GM19025 (cell line): ENCODE measurements at regions not wholly inside any gene's neighbourhood (a gene's known extent, or its start where the extent isn't known, plus 50 kb on each side); places are given as distances from the start of the nearest gene placed in this dataset.
"Not testable (repeated sequence)": the region's sequence is repeated elsewhere in the genome, so short reads cannot be mapped to it uniquely, and the experiment has no call there.

Experiments used
- ATAC-seq: cut with Tn5 transposase; IDR thresholded peaks from one replicate; pipeline ENCODE4 v1.9.1; 2021; ENCODE audit warnings: mild to moderate bottlenecking, low read depth, moderate library complexity; ENCODE audit not compliant: unreplicated experiment

DNA sequence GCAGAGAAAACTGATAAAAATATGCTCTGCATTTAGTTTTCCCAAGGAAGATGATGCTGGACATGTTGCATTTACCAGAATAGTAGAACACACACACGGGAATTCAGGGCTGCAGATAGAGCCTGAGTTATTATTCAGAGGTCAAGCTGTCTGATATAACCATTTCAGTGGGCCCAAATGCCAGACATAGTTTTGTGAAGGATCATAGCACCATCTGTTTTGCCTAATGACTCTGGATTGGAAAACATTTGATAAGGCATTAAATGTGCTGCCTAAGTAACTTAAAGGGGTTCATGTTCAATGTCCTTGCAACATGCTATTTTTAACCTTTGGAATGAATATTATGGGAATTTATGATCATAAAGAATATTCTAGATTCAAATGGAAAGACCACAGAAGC is 666.2 kb downstream of the PRIM2 start:
- not testable (repeated sequence) for ATAC-seq

- ATAC-seq: not testable (repeated sequence)
These were observed 667.1 kb downstream of the PRIM2 start for GRCh38 chr6:57984575-57984974.

GRCh38 chr6:57985734-57986133 is 668.3 kb downstream of the PRIM2 start:
- not testable (repeated sequence) for ATAC-seq

GRCh38 chr6:57986584-57986983 is 669.2 kb downstream of the PRIM2 start:
- peak; percentile 98 for ATAC-seq

DNA sequence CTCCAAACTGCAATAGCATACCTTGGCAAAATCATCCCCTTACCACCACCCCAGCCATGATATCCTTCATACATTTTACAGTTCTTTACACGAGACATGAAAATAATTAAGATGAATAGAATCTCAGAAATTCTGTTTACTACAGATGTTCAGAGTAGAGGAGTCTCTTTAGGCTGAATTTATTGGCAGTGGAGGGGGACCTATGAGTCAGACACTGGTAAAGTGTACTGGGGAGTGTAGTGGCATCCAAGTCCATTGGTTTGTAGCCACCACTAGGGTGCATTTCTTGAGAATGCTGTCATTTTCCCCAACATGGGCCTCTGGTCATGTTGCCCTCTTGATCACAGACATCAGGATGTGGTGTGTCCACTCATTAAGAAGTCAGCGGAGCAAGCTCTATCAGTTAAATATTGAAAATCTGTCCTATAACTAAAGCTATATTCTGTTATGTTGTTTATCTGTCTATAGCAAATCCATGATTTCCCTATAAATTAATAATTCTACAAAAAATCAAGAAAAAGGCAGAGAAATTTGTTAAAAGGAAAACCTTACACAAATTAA is 672.2 kb downstream of the PRIM2 start:
- not testable (repeated sequence) for ATAC-seq

- not testable (repeated sequence) for ATAC-seq
These were observed 681.6 kb downstream of the PRIM2 start for GRCh38 chr6:57998858-57999619.

DNA sequence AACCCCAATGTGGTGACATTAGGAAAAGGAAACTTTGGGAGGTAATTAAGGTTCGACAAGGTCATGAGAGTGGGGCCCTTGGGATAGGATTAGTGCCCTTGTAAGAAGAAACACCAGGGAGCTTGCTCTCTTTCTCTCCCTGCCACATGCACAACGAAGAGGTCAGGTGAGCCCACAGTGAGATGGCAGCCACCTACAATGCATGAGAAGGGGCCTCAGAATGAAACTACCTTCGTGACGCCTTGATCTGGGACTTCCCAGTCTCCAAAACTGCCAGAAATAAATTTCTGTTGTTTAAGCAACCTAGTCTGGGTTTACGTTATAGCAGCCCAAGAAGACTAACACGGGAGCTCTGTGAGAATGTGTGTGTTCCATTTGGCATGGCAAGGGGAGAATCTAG is 682.8 kb downstream of the PRIM2 start:
- ATAC-seq: not testable (repeated sequence)

- ATAC-seq: not testable (repeated sequence)
These were observed 686.2 kb downstream of the PRIM2 start for GRCh38 chr6:58003417-58004167.

DNA sequence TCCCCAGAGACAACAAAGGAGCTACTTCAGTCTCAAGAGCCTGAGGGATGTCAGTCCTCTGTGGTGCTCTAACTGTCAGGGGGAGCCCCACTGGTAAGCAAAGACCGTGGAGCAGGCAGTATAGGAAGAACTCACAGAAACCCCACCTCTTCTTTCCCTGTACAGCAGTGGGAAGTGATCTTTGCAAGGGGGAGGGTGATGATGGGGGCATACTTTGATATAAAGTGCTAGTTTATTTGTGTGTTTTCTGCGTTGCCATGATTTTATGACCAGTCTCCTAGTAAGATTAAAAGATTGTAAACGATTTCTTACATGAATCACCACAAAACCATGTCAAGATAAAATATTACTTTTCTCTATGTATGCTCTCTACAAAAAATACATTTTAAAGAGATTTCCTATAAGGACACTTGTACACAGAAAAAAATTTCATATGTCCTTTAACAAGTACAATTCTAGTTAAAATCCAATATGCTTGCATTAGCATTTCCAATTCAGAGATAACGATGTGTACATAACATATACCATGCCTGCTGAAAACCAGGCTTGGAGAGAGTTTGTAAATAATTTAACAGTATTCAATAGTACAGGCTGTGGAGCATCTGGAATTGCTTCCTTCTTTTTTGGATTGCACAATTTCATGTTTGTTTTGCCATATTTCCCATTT is 690.0 kb downstream of the PRIM2 start:
- not testable (repeated sequence) for ATAC-seq

DNA sequence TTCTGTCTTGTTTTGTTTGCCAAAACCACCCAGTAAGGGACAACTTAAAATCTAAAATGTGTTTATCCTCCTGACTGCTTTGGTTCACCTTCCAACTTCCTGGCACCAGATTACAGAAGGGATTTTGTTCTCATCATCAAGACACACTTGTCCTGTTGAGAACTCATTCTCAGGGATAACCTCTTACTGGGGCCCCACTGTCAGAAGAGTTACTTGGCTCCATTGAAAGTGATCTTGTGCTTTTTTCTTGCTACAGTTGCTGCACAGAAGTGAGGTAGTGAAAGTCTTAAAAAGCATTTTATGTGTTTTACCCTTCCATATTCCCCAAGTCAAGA is 690.5 kb downstream of the PRIM2 start:
- not testable (repeated sequence) for ATAC-seq

DNA sequence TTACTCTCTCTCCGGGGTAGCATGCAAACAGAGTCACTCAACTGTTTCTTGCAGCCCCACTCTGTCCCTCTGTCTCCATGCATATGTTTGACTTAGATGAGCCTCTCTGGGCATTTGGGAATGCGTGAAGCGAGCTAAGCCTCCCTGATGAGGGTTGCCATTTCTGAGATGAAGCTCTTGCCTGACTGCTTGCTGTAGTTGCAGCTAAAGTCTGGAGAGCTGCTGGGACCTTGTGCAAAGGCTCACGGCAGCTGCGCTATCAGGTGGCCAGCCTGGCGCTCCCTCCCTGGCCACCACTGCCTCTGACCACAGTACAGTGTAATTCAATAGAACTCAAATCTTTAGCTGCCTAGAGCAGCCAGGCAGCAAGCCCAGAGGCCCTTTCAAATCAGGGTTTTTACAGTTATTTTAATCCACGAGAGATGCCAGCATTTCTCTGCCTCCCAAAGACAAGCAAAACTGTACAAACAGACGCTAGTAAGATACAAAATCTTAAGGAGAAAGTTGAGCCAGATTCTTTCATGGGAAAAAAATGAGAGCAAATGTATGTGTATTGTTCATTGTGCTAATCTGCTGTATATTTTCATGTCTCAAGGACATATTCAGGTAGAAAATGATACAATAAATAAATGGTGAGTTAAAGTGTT is 694.6 kb downstream of the PRIM2 start:
- ATAC-seq: not testable (repeated sequence)

- ATAC-seq: not testable (repeated sequence)
These were observed 699.2 kb downstream of the PRIM2 start for GRCh38 chr6:58016614-58017013.

DNA sequence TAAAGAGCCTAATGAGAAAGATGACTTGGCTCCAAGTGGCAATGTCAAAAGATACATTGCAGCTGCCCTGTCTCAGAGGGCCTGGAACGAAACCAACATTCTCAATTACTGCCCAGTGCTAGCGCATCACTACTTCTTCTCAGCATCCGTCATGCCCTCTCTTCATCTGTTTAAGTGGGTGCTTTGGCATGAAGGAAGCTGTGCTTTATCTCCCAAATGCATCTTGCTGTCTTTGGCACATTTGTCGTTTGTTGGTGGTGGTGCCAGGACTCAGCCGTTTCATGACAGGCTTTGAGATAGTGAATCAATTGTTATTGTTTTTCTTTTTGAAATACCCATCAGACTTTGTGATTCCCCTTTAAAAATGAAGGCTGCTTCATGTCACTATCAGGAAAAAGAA is 710.8 kb downstream of the PRIM2 start:
- ATAC-seq: not testable (repeated sequence)

DNA sequence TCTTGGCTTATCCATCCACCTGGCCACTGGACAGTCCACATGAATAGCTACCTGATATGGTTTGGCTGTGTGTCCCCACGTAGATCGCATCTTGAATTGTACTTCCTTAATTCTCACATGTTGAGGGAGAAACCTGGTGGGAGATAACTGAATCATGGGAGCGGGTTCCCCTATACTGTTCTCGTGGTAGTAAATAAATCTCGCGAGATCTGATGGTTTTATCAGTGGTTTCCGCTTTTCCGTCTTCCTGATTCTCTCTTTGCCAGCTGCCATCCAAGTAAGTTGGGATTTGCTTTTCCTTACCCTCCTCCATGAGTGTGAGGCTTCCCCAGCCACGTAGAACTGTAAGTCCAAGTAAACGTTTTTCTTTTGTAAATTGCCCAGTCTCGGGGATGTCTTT is 720.8 kb downstream of the PRIM2 start:
- not testable (repeated sequence) for ATAC-seq

DNA sequence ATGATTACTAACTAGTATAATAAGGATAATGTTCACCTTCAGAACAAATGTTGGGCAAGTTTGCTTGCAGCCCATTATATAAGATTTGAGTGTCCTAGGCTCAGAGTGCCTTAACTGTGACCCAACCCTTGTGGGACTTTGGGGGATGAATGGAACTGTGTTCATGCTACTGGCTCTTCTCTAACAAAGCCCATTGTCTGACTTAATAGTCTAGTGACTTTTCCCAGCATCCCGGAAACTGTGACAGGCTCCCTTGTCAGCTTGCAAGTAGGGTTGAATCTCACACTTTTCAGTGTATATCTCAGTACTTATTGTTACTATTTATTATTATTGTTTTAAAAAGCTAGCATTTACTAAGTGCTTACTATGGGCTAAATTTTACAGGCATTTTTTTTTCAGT is 729.2 kb downstream of the PRIM2 start:
- ATAC-seq: not testable (repeated sequence)

- ATAC-seq: not testable (repeated sequence)
These were observed 730.0 kb downstream of the PRIM2 start for GRCh38 chr6:58047389-58047788.

DNA sequence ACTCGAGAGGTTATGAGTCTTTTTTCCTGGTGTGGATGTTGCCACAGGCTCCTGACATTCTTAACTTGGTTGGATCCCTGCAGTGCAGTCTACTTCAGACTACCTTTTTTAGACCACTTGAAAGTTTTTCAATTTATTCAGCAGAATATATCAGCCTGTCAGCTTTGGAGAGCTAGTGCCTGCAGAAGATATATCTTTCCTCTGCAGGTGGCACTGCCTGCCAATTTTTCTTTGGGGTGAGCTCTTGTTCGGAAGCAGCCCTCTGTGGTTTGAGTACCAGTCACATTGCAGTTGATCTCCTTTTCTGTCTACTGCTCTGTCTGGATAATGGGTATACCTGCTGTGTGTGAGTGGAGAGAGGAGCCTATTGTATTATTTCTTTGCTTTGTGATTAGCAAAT is 730.4 kb downstream of the PRIM2 start:
- ATAC-seq: not testable (repeated sequence)

DNA sequence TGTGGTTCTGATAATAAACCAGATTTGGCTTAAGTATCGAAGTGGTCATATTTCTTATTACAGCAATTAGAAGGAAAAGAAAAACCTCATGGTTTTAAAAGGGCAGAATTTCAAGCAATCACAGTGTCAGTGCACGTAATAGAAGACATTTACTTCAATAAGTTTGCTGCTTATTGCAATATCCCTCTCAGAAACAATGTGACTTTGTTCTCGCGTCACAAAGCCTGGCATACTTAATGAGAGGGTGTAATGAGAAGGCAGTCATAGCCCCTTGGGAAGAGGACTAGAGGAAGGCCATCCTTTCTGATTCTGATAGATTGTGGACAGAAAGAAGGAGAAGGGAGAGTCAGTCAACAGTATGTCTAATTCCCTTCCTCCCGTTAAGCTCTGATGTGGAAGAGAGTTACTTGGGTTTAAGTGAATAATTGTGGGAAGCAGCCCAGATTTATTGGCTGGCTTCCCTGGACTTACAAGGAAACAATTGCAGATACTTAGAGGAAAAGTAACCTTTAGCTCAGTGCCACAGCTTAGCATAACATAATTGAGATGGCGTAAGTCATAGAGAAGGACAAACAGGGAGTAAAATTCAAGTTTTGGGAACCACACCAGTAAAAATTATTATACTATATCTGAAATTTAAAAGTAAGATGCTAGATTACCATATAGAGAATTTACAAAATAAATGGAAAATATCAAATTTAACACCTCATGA is 738.2 kb downstream of the PRIM2 start:
- not testable (repeated sequence) for ATAC-seq

DNA sequence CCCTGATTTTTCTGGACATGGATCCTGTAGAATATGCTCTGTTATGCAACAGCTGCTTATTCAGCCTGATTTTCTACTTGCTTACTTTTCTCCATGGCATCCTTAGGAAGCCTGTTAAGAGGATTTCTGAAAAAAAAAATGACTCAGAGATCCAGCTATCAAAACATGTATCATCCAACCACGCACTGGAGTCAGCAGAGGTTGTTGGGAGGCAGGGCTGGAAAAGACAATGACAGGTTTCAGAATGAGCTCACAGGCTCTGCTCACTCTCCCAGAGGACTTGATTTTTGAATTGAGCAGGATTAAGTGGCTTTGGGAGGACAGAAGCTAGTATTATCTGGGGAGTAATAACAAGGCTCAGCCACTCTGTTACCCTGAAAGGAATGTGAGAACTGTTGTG is 742.3 kb downstream of the PRIM2 start:
- not testable (repeated sequence) for ATAC-seq

DNA sequence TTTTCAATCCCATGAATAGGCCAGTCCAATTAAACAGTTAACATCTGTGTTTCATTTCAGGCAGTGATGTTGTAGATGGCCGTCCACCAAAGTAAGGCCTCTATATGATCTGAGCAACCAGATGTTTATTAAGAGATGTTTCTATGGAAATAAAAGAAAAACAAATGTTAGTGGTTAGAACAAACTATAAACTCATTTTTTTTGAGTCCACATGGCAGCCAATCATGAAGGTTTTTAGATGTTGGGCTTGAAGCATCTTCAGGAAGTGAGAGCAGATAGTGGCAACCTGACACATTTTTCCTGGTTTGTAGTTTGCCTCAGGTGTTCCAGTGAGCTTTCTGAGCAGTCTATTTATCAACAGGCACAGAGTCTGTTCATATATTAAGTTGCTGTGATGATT is 746.1 kb downstream of the PRIM2 start:
- not testable (repeated sequence) for ATAC-seq
